HCT116 (cell line): ENCODE measurements at regions not wholly inside any gene's neighbourhood (a gene's known extent, or its start where the extent isn't known, plus 50 kb on each side); places are given as distances from the start of the nearest gene placed in this dataset.

Experiments used
- ATAC-seq: fragments of 200-7000 bp; cut with Tn5 transposase; 2 replicates; pipeline ENCODE4 v1.9.1; 2020; ENCODE audit warnings: mild to moderate bottlenecking, moderate library complexity
- BruUV-seq: library from RNA; stranded (reverse); fragments of 400-500 nt; replicated peaks from 2 replicates; lab custom pipeline; 2021; lab: Mats Ljungman, UMichigan
- CTCF ChIA-PET: fragments of 300-600 bp; sonication (Branson Sonifier 250); formaldehyde crosslinking; loops from one replicate; lab custom pipeline; 2021; ENCODE audit warnings: antibody characterized with exemption; lab: Charles Lee
- POLR2A ChIA-PET: fragments of 300-600, 350-600 bp; sonication (Branson Sonifier 250); formaldehyde crosslinking; loops from one replicate; lab custom pipeline; 2021; ENCODE audit warnings: antibody characterized with exemption; lab: Charles Lee
- RAD21 ChIA-PET, 2 experiments: fragments of 300-600 bp; sonication (Branson Sonifier 250); formaldehyde crosslinking; loops; one replicate each; lab custom pipeline; 2023; ENCODE audit warnings: low total read pairs in 2 of 2; ENCODE audit not compliant: uncharacterized antibody in 2 of 2, unreplicated experiment in 2 of 2, low non-redundant PET in 1 of 2; lab: Charles Lee
- DNase-seq: peaks from one replicate; pipeline ENCODE4 v3.0.0-alpha.2; 2010; ENCODE audit warnings: low read depth, low spot score
- H2AFZ ChIP-seq: fragments of 200-600 bp; shearing (Covaris generic), sonication (generic); 2 replicates; pipeline ENCODE4 v1.6.1; 2017; ENCODE audit warnings: low read depth, mixed run types, mixed read lengths, antibody characterized with exemption, low read length; ENCODE audit not compliant: poor library complexity, severe bottlenecking
- H3K27ac ChIP-seq: 2 replicates; pipeline ENCODE4 v1.5.1; 2012; ENCODE audit warnings: low read depth, low read length
- H3K27me3 ChIP-seq: fragments of 200-600 bp; sonication (generic); 2 replicates; pipeline ENCODE4 v1.6.1; 2016; ENCODE audit warnings: mixed run types, low read length, mixed read lengths; ENCODE audit not compliant: insufficient read depth
- H3K36me3 ChIP-seq, 2 experiments: fragments of 200-500 bp in 1 of 2; fragments of 200-600 bp in 1 of 2; sonication (Bioruptor generic) in 1 of 2; sonication (generic) in 1 of 2; 2 replicates each; pipeline versions ENCODE4 v1.5.1 to v1.6.1; 2014 to 2016; ENCODE audit warnings: low read length in 2 of 2, inconsistent platforms in 1 of 2, mixed read lengths in 1 of 2, mixed run types in 1 of 2; ENCODE audit not compliant: insufficient read depth in 2 of 2, control insufficient read depth in 1 of 2
- H3K4me1 ChIP-seq, 2 experiments: fragments of 200-600 bp in 1 of 2; sonication (generic) in 1 of 2; 2 replicates each; pipeline versions ENCODE4 v1.5.1 to v1.6.1; 2012 to 2017; ENCODE audit warnings: low read length in 2 of 2, inconsistent platforms in 1 of 2, mild to moderate bottlenecking in 1 of 2, mixed read lengths in 1 of 2, mixed run types in 1 of 2, moderate library complexity in 1 of 2; ENCODE audit not compliant: insufficient read depth in 2 of 2, control insufficient read depth in 1 of 2
- H3K4me2 ChIP-seq: fragments of 200-600 bp; sonication (generic); 2 replicates; pipeline ENCODE4 v1.6.1; 2017; ENCODE audit warnings: mixed run types, low read length, mixed read lengths
- H3K4me3 ChIP-seq, 2 experiments: fragments of 200-600 bp in 1 of 2; sonication (generic) in 1 of 2; replicated peaks in 1 of 2; 2 replicates each; pipeline ENCODE4 v1.5.1; 2011 to 2016; ENCODE audit warnings: low read length in 2 of 2, control low read depth in 1 of 2, low read depth in 1 of 2, mild to moderate bottlenecking in 1 of 2, mixed read lengths in 1 of 2, mixed run types in 1 of 2
- H3K79me2 ChIP-seq: fragments of 200-600 bp; sonication (generic); 2 replicates; pipeline ENCODE4 v1.6.1; 2017; ENCODE audit warnings: mild to moderate bottlenecking, mixed run types, low read length, moderate library complexity, mixed read lengths; ENCODE audit not compliant: insufficient read depth
- H3K9ac ChIP-seq: fragments of 200-600 bp; sonication (generic); 2 replicates; pipeline ENCODE4 v1.6.1; 2016; ENCODE audit warnings: low read length, mixed read lengths
- H3K9me2 ChIP-seq: fragments of 200-600 bp; sonication (generic), shearing (Covaris generic); 2 replicates; pipeline ENCODE4 v1.6.1; 2017; ENCODE audit warnings: mixed run types, mild to moderate bottlenecking, moderate library complexity; ENCODE audit not compliant: insufficient read depth
- H3K9me3 ChIP-seq, 2 experiments: fragments of 200-500 bp in 1 of 2; fragments of 200-600 bp in 1 of 2; sonication (Bioruptor generic) in 1 of 2; sonication (generic) in 1 of 2; 2 replicates each; pipeline ENCODE4 v1.6.1; 2014 to 2017; ENCODE audit warnings: low read length in 2 of 2, mixed read lengths in 2 of 2, inconsistent platforms in 1 of 2, low read depth in 1 of 2, mild to moderate bottlenecking in 1 of 2, mixed run types in 1 of 2, moderate library complexity in 1 of 2; ENCODE audit not compliant: control insufficient read depth in 1 of 2, insufficient read depth in 1 of 2
- H4K20me1 ChIP-seq: fragments of 200-600 bp; sonication (generic), shearing (Covaris generic); 2 replicates; pipeline ENCODE4 v1.6.1; 2017; ENCODE audit warnings: mixed run types, mild to moderate bottlenecking, moderate library complexity; ENCODE audit not compliant: insufficient read depth
- ATF3 ChIP-seq: IDR thresholded peaks from 2 replicates; pipeline ENCODE4 v1.6.1; 2012
- CEBPB ChIP-seq: IDR thresholded peaks from 2 replicates; pipeline ENCODE4 v1.6.1; 2012; ENCODE audit warnings: low read depth
- ELF1 ChIP-seq: IDR thresholded peaks from 2 replicates; pipeline ENCODE4 v1.6.1; 2012; ENCODE audit warnings: low read depth, borderline replicate concordance
- EZH2 ChIP-seq: fragments of 200-600 bp; sonication (generic); IDR thresholded peaks from 2 replicates; pipeline ENCODE4 v1.6.1; 2017; ENCODE audit warnings: antibody characterized with exemption, mixed run types
- EZH2phosphoT487 ChIP-seq: fragments of 200-600 bp; IDR thresholded peaks from 2 replicates; pipeline ENCODE4 v1.6.1; 2018; ENCODE audit warnings: antibody characterized with exemption, borderline replicate concordance
- FOSL1 ChIP-seq: IDR thresholded peaks from 2 replicates; pipeline ENCODE4 v1.6.1; 2012; ENCODE audit warnings: low read depth
- JUND ChIP-seq: IDR thresholded peaks from 2 replicates; pipeline ENCODE4 v1.6.1; 2012
- POLR2A ChIP-seq: IDR thresholded peaks from 2 replicates; pipeline ENCODE4 v1.7.0; 2011; ENCODE audit warnings: borderline replicate concordance; ENCODE audit not compliant: insufficient read depth, insufficient read length; ENCODE audit errors: extremely low read depth
- POLR2AphosphoS5 ChIP-seq: IDR thresholded peaks from 2 replicates; pipeline ENCODE4 v1.6.1; 2011; ENCODE audit warnings: mild to moderate bottlenecking, low read depth, low read length, moderate library complexity
- SP1 ChIP-seq: IDR thresholded peaks from 2 replicates; pipeline ENCODE4 v1.6.1; 2012; ENCODE audit warnings: low read depth
- SRF ChIP-seq: IDR thresholded peaks from 2 replicates; pipeline ENCODE4 v1.6.1; 2012; ENCODE audit warnings: low read depth
- TCF7L2 ChIP-seq: IDR thresholded peaks from 2 replicates; pipeline ENCODE4 v1.7.0; 2011; ENCODE audit warnings: borderline replicate concordance, inconsistent platforms; ENCODE audit not compliant: insufficient read depth, insufficient read length; ENCODE audit errors: extremely low read depth
- intact Hi-C: fragments of 100-400 bp; cut with micrococcal nuclease; formaldehyde crosslinking; loops from 2 replicates; pipeline ENCODE4 v1.10.0; 2022
- TF ChIP-seq, protein P1 (sequence below): IDR thresholded peaks from 2 replicates; pipeline ENCODE4 v1.6.1; 2012
- TF ChIP-seq, protein P2 (sequence below), 3 experiments: fragments of 200-600 bp in 1 of 3; sonication (generic) in 1 of 3; IDR thresholded peaks in 2 of 3; conservative IDR thresholded peaks in 1 of 3; 2 replicates each; pipeline ENCODE4 v1.5.1; 2012 to 2017; ENCODE audit warnings: low read depth in 2 of 3, low read length in 2 of 3, antibody characterized with exemption in 1 of 3, borderline replicate concordance in 1 of 3, control low read depth in 1 of 3, mild to moderate bottlenecking in 1 of 3, mixed read lengths in 1 of 3, mixed run types in 1 of 3, moderate library complexity in 1 of 3; ENCODE audit not compliant: insufficient read depth in 1 of 3

- no peak for TF ChIP-seq TCF7L2
- TF ChIP-seq ATF3 = no peak
- TF ChIP-seq, protein P1, sequence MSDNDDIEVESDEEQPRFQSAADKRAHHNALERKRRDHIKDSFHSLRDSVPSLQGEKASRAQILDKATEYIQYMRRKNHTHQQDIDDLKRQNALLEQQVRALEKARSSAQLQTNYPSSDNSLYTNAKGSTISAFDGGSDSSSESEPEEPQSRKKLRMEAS = no peak
- no peak for TF ChIP-seq FOSL1
- TF ChIP-seq JUND = no peak
Observed at GRCh38 chr1:79104617-79105016, 98.1 kb upstream of the ADGRL4 start (continued).

GRCh38 chr1:79100385-79100784 is 93.9 kb upstream of the ADGRL4 start:
- H3K27me3 ChIP-seq = no peaks in the 10 kb centered on the region
- no peaks in the 10 kb centered on the region for H3K36me3 ChIP-seq
- H3K9me2 ChIP-seq = no peaks in the 10 kb centered on the region
- intact Hi-C loops = no loop called here
- no peak overlapping the region for H3K27ac ChIP-seq
- TF ChIP-seq EZH2 (no peak), CEBPB (no peak), EZH2phosphoT487 (no peak), FOSL1 (no peak)
- TF ChIP-seq, protein P1 = no peak
- RAD21 ChIA-PET = no interaction called here
- no peaks in the 10 kb centered on the region for H3K9me3 ChIP-seq
- no peak overlapping the region for H2AFZ ChIP-seq
- POLR2A ChIA-PET = no interaction called here
- no TSS peak for BruUV-seq
- no peaks in the 10 kb centered on the region for H3K4me1 ChIP-seq
- no peak for ATAC-seq
- no peak for DNase-seq
- H3K4me3 ChIP-seq = no peak overlapping the region
- no peaks in the 10 kb centered on the region for H3K79me2 ChIP-seq
- H3K4me2 ChIP-seq = no peak overlapping the region
- H3K9ac ChIP-seq = no peak overlapping the region
- H4K20me1 ChIP-seq = no peaks in the 10 kb centered on the region
- CTCF ChIA-PET = no interaction called here

- no peaks in the 10 kb centered on the region for H4K20me1 ChIP-seq
- no peak overlapping the region for H3K27ac ChIP-seq
- CTCF ChIA-PET = no interaction called here
- no TSS peak for BruUV-seq
- no peaks in the 10 kb centered on the region for H3K9me3 ChIP-seq
- no peaks in the 10 kb centered on the region for H3K4me1 ChIP-seq
- intact Hi-C loops = no loop called here
- no peaks in the 10 kb centered on the region for H3K36me3 ChIP-seq
- RAD21 ChIA-PET = no interaction called here
- H2AFZ ChIP-seq = no peak overlapping the region
- no peaks in the 10 kb centered on the region for H3K79me2 ChIP-seq
- no peak overlapping the region for H3K9ac ChIP-seq
- DNase-seq = no peak
- H3K27me3 ChIP-seq = no peaks in the 10 kb centered on the region
- no peaks in the 10 kb centered on the region for H3K9me2 ChIP-seq
- H3K4me2 ChIP-seq = no peak overlapping the region
- H3K4me3 ChIP-seq = no peak overlapping the region
- ATAC-seq = no peak
- POLR2A ChIA-PET = no interaction called here
- TF ChIP-seq SP1 (no peak), SRF (no peak), POLR2AphosphoS5 (no peak), POLR2A (no peak), EZH2phosphoT487 (no peak), ELF1 (no peak), FOSL1 (no peak)
- TF ChIP-seq, protein P2, sequence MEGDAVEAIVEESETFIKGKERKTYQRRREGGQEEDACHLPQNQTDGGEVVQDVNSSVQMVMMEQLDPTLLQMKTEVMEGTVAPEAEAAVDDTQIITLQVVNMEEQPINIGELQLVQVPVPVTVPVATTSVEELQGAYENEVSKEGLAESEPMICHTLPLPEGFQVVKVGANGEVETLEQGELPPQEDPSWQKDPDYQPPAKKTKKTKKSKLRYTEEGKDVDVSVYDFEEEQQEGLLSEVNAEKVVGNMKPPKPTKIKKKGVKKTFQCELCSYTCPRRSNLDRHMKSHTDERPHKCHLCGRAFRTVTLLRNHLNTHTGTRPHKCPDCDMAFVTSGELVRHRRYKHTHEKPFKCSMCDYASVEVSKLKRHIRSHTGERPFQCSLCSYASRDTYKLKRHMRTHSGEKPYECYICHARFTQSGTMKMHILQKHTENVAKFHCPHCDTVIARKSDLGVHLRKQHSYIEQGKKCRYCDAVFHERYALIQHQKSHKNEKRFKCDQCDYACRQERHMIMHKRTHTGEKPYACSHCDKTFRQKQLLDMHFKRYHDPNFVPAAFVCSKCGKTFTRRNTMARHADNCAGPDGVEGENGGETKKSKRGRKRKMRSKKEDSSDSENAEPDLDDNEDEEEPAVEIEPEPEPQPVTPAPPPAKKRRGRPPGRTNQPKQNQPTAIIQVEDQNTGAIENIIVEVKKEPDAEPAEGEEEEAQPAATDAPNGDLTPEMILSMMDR (IDR thresholded peaks at IDR 0.05 in 2 of 3, conservative IDR thresholded peaks at IDR 0.05 in 1 of 3; ENCODE audit: borderline replicate concordance in 1 of 3, insufficient read depth in 1 of 3, low read depth in 2 of 3, low read length in 2 of 3) = no peak
- TF ChIP-seq, protein P1 = no peak
Observed at GRCh38 chr1:79090985-79091384, 84.5 kb upstream of the ADGRL4 start.
